Right hindlimb (tissue), 1 donor: ENCODE measurements at regions not wholly inside any gene's neighbourhood (a gene's known extent, or its start where the extent isn't known, plus 50 kb on each side); places are given as distances from the start of the nearest gene placed in this dataset.
"Not testable (repeated sequence)": the region's sequence is repeated elsewhere in the genome, so short reads cannot be mapped to it uniquely, and the experiment has no call there.

Source experiments
- DNase-seq: peaks from one replicate; pipeline ENCODE4 v3.0.0-alpha.2; 2018

DNA sequence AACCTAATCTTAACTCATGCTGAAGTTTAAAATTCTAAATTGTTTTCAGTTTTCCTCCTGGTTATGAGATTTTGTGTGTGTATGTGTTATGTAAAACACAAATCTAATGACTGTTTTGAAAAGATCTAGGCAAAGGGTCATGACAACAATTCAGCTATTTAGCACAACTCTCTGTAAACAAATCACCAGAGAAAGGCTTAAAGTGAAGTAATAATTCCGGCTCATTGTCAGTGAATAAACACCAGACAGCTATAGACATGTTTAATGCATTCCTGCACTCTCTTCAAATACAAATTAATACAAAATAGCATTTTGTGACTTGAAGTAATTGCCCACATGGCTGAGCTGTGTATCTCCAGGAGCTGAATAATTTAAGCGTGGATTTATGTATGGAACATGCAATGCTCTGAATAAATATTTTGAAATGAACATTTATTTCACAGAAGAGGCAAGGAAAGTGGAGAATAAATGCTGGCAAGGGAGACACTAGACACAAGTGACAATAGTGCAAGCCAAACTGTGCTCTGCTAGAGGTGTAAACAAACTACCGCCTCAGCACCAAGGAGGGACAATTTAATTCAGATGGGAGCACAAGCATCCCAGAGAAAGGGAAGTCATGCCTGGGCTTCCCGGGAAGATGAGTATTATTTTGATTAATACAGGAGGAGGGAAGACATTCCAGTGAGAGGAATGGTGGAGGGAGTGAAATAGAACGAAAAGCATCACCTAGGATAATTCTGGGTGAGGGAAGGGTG lies 133.6 kb upstream of the XPO1 start:
- DNase-seq: no peak

DNA sequence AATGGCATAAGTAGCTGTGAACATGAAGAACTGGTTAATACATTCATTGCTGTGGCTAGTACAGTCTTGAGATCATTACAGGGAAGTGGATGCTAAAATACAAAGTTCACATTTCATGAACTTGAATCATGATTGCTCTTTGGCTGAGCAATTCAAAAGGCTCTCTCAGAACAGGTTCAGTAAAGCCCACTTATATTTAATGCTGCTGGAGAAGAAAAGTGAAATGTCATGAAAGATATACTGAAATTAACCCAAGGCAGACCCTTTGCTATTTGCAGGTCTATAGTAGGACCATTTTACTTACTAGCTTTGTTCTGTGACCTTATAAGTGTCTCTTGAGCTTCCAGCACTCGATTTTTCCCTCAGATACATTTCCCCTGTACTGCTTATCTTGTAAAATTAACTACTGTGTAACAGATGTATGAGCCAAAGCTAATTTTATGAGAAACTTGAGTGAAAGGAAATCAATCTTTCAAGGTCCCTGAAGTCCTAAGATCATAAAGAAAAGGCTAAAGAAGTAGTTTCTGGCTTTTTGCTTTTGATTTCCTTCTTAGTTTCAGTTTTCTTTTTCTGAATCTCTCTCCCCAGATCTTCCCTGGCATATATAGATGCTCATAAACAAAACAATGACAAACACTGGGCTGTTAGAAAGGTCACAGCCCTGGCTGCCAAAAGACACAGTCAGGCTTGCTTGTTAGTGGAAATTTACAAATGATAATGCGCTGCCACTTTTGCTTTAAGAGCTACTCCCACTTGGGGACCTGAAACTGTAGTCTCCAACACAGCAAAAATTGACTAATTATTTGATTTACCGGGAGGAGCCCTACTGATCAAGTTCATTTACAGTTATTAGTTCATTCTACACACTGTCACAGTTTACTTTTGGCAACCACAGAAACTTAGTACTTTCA lies 132.7 kb upstream of the XPO1 start:
- DNase-seq: no peak

DNA sequence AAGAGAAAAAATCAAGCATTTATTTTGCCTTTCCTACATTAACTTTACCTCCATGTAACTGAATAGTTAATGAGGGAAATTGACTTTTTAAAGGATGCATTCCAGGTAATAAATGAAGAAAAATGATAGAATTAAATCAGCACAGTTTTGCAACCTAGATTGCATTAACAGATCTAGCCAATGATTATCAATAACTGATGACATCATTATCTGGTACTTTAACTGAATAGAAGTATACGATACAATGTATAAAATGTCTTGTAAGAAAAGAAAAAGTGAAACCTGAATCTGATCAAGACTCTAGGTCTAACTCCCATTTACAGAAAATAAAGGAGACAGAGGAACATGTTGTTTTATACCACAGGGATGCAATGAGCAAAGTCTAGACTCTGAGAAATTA lies 126.0 kb upstream of the XPO1 start:
- DNase-seq: no peak

DNA sequence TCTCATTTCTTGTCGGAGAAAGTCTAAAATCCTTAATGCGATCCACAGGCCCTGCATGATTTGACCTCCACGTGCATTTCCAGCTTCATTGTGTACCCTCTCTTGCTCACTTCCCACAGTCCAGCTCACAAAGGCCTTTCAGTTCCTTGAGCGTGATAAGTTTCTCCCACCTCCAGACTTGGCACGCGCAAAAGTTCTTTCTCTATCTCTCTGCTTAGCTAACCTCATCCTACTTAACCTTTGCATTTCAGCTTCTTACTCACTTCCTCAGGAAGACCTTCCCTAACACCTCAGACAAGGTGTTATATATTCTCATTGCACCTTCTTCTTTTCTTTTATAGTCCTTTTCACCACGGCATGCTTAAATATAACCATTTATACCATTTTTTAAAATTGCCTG lies 124.8 kb upstream of the XPO1 start:
- DNase-seq: no peak

DNA sequence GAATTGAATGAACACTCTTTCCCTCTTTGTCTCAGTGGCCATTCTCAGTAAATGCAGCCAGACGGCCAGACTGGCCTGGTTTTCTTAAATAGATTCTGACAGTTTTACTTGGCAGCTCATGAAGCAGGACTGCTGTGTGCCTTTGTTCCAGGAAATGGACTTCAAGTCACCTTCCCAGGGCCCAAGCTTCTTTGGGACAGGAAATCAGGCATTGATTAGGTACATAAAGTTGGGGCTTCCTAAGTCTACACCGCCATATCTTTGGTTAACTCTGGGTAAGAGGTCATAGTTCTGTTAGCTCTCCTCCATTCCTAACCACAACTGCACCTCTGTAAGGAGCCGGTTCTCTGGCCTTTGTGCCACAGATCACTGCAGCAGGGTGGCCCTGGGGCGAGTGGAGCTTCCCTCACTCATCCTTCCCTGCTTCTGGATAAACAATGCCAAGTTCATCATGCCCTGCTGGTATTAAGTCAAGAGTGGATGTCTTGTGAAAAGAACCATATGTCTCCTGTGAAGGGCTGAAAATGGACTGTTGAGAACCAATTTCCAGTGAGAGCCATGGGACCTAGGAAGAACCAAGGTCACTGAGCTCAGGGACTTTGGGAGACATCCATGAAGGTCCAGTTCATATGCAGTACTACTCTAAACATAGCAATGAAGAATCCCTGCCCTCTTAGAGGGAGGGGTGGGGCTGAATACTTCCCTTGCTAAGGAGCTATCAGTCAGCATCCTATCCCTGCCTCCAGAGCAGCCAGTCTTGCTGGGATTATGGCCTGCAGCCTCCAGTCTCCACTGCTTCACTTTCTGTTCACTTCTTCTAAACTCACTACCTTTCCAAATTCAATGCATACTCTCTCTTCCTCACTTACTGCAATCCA lies 122.6 kb upstream of the XPO1 start:
- DNase-seq: no peak

DNA sequence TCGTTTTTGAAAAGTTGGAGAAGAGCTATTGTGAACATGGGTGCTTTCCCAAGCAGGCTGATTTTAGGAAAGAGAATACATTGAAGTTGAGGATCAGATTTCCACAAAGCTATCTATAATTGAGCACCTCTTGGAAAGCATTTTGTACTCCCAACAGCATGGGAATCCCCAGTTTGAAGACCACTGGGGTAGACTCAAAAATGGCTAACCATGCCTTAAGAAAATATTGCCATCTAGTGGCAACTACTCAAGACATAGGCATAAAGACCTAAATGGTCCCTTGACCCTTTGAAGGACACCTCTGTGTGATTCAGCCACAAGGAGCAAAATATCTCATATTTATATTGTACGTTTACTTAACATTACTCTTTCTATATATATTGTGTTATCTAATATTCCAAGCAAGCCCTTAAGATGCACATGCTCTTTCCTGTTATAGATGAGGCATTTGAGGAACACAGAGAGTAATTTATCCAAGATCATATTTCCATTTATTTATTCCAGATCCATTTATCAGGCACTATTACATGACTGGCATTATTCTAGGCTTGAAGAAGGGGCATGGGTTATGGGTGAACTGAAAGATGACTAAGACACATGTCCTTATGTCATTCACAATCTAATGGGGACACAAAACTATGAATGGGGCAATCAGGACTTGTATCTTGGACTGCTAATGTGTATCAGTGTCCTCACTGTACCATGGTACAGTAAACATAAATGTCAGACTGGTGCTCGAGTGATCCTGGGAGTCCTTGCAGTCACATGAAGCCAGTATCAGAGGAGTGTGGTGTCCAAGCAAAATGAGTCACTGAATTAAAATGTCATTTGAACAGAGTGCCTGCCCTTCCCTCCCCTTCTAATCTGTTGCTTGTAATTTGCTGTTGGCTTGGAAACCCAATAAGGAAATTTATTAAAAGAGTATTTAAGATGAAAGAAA lies 121.0 kb upstream of the XPO1 start:
- DNase-seq: no peak

DNA sequence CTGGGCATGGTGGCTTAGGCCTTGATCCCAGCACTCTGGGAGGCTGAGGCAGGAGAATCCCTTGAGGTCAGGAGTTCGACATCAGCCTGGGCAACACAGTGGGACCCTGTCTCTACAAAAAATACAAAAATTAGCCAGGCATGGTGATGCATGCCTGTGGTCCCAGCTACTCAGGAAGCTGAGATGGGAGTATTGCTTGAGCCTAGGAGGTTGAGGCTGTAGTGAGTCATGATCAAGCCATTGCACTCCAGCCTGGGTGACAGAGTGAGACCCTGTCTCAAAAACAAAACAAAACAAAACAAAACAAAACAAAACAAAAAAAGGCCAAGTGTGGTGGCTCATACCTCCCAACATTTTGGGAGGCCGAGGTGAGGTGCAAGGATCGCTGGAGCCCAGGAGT lies 111.8 kb upstream of the XPO1 start:
- DNase-seq: not testable (repeated sequence)

DNA sequence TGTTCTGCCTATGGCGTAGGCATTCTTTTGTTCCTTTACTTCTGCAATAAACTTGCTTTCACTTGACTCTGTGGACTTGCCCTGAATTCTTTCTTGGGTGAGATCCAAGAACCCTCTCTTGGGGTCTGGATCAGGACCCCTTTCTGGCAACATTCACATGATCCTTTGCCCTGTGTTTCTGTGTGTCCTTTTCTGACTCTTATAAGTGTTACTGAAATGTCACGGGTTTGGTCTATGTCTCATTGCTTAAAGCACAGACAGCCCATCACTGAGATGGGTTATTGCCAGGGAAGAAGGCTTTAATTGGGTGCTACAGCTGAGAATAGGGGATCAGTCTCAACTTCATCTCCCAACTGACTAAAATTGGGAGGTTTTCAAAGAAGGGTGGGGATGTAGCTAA lies 110.9 kb upstream of the XPO1 start:
- no peak for DNase-seq

DNA sequence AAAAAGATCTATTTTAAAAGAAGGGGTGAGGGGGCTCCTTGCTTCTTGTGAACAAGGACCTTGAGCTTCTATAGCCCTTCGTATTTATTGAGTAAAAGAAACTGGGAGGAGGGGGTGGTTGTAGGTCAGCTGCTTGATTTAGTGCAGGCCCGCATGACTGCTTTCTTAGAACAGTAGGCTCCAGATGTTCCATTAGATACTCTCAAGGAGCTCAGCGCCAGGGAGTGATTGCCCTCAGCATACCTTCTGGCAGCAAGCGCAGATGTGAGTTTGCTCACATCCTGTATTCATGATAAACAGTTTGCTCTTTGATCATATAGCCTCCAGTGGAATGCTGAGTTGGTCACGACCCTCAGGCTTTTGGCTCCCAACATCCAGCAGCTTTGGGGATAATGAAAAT lies 108.9 kb upstream of the XPO1 start:
- DNase-seq: no peak

DNA sequence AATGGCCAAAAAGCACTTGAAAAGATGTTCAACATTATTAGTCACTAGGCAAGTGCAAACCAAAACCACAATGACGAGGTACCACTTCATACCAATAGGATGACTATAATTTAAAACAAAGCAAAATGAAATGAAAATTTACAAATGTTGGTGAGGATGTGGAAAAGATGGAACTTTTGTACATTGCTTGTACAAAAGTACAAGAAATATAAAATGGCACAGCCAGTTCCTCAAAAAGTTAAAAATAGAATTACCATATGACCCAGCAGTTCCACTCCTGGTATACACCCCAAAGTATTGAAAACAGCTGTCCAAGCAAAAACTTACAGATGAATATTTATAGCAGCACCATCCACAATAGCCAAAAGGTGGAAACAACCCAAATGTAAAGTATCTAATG lies 107.8 kb upstream of the XPO1 start:
- DNase-seq: no peak

DNA sequence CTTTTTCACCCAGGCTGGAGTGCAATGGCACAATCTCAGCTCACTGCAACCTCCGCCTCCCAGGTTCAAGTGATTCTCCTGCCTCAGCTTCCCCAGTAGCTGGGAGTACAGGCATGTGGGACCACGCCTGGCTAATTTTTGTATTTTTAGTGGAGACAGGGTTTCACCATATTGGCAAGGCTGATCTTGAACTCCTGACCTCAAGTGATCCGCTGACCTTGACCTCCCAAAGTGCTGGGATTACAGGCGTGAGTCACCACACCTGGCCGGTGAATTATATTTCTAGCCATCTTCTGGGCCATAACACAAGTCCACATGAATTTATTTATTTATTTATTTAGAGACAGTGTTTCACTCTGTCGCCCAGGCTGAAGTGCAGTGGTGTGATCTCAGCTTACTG lies 105.0 kb upstream of the XPO1 start:
- DNase-seq: not testable (repeated sequence)

DNA sequence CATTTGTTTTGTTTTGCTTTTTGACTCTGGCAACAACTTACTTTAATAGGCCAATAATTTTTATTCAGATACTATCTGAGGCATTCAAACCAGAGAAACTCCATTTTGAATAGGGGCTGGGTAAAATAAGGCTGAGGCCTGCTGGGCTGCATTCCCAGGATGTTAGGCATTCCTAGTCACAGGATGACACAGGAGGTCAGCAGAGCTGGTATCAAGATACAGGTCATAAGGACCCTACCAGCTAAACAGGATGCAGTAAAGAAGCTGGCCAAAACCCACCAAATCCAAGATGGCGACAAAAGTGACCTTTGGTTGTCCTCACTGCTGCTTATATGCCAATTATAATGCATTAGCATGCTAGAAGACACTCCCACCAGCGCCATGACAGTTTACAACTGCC lies 102.2 kb upstream of the XPO1 start:
- no peak for DNase-seq

DNA sequence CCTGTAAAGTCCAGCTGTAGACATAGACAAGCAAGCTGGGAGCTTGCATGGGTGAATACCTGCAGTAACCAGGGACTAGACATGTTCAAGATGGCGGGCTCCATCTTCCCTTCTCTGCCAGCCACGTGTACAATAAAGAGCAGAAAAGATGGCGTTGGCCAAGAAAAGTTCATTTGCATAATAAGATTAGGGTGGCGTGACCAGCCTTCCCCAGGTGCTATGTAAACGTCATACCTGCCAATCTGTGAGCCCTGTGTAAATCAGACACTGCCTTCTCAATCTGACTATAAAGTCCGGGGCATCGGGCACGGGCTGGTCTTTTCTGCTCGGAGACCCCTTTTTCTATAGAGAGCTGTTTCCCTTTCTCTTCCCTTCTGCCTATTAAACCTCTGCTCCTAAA lies 101.6 kb upstream of the XPO1 start:
- DNase-seq: no peak

DNA sequence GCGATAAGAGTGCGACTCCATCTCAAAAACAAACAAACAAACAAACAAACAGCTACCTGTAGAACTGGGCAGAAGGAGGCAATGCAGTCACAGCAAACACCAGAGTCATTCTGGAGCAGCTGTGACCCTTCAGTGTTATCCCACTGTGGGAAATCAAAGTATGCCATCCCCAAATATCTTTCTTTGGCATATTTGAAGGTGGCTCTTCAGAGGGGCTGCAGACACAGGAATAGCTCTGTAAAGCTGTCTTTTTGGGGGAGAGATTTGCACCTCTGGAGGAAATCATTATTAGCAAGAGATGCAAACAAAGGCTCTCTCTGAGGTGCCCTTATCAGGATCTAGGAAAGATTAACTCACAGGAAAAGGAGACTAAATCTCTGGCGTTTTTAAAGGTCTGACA lies 98.5 kb upstream of the XPO1 start:
- DNase-seq: no peak

DNA sequence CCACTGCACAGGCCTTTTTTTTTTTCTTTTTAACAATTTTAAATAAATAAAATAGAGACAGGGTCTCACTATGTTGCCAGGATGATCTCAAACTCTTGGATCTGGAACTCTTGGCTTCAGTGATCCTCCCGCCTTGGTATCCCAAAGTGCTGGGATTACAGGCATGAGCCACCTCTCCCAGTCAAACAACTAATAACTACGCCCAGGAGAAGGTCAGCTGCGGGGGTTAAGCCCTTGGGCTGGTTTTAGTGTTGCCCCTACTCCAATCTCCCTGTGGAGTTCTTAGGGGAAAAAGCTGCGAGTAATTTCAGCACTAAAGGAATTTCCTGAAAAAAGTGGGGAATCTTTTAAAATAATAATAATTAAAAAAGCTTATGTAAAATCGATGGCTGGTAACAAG lies 96.4 kb upstream of the XPO1 start:
- no peak for DNase-seq

DNA sequence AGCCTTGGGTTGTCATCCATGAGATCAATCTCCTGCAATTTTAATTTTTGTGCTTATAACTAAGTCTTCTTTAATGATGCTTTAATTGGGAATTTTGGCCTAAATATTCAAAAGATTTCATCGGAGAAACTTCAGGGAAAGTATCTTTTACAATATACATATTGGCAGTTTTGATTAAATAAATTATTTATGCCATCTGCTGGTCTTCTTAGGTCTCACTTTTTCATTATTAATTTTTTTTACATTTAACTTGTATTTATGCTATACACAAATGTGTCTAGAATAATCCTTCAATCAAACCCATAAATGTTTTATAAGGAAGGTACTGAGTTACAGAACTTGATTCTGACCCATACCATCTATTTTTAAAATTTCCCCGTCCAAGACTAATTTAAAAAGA lies 95.1 kb upstream of the XPO1 start:
- no peak for DNase-seq

DNA sequence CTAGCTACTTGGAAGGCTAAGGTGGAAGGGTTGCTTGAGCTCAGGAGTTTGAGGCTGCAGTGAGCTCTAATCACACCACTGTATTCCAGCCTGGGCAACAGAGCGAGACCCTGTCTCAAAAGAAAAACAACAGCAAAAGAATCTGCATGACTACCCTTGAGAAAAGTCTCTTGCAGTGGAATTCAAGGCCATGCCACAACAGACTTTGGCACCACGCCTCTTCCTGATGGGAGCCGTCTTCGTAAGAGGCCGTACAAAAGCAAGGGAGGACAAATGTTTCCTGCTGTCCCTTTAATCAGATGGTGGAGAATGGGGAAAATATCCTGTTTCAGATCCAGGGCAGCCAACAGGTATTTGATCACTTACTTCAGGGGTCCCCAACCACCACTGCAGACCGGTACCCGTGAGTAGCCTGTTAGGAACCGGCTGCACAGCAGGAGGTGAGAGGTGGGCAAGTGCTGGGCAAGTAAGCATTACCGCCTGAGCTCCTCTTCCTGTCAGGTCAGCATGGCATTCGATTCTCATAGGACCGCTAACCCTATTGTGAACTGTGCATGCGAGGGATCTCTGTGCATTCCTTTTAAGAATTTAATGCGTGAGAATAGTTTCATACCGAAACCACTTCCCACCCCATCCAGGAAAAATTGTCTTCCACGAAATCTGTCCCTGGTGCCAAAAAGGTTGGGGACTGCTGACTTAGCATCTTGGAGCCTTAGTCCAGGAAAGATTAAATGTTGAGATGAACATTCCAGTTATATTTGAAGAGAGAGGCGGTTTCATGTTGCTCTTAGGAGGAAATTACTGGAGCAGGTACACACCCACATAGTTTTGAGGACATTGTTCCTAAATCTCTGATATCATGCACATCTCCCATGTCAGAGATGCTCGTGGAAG lies 94.4 kb upstream of the XPO1 start:
- DNase-seq: no peak

DNA sequence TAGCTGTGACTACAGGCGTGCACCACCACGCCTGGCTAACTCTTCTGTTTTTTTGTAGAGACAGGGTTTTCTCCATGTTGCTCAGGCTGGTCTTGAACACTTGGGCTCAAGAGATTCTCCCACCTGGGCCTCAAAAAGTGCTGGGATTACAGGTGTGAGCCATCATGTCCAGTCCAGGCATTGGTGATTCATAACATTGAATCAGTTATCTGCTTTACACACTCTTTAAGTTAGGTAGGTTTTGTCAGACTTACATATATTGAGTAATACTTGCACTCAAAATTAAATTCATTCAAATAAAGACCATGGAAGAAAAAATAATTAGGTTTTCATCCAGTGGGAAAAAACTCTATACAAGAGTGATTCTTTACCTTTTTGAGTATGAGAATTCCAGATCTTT lies 93.2 kb upstream of the XPO1 start:
- DNase-seq: no peak

DNA sequence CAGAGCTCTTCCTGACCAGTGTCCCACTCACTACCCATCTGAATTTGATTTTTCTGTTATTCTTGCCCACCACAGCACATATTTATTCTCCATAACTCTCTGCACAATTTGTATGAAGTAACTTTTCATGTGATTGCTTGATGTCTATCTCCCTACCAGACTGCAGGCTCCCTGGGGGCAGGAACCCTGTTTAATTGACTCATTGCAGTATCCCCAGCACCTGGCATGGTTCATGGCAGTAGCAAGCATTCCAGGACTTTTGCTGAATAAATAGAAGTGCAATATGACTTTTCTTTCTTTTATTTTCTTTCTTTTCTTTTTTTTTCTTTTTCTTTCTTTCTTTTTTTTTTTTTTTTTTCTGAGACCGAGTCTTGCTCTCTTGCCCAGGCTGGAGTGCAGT lies 88.7 kb upstream of the XPO1 start:
- no peak for DNase-seq

DNA sequence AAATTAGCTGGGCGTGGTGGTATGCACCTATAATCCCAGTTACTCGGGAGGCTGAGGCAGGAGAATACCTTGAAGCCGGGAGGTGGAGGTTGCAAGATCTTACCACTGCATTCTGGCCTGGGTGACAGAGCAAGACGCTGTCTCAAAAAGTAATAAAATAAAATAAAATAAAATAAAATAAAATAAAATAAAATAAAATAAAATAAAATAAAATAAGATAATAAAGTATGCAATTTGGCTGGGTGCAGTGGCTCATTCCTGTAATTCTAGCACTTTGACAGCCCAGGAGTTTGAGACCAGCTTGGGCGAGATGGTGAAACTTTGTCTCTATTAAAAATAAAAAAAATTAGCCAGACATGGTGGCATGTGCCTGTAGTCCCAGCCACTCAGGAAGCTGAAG lies 85.6 kb upstream of the XPO1 start:
- no peak for DNase-seq
